ENCODE measurements at regions not wholly inside any gene's neighbourhood (a gene's known extent, or its start where the extent isn't known, plus 50 kb on each side); places are given as distances from the start of the nearest gene placed in this dataset.

DNA sequence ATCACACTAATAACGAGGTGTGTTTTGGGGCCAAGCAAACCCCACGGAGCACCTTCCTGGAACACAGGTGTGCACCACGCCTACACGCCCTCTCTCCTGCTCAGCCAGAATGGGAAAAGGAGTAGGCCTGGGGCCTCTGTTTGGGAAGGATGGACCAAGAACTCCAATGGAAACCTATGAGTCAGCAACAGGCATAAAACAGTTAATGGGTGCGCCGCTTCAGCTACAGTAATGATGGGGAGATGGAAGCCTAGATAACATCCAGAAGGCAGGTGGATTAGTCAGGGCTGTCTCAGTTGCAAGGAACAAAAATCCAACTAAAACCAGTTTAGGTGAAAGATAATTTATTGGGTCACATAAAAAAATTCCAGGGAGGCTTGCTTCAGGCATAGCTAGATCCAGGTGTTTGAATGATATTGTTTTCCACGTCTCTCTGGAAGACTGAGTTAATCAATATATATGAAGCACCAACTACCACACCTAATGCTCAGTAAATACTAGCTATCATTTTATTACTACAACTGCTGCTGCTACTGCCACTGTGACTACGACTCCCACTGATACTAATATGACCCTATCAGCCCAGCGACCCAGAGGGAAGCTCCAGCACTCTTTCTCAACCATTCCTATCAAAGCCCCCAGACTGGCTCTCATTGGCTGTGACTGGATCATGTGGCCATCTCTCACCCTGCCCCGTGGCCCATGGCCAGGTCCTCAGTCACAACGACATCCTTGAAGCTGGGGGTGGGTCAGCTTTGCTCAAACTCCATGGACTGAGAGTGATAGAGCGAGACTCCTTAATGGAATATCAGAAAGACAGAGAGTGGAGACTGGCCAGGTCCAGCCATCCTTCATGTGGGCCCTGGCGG, 155.2 kb upstream of the PTPN1 start:
- no peak for TF ChIP-seq ZFX (IDR thresholded peaks at IDR 0.05)
- TF ChIP-seq, protein P1, sequence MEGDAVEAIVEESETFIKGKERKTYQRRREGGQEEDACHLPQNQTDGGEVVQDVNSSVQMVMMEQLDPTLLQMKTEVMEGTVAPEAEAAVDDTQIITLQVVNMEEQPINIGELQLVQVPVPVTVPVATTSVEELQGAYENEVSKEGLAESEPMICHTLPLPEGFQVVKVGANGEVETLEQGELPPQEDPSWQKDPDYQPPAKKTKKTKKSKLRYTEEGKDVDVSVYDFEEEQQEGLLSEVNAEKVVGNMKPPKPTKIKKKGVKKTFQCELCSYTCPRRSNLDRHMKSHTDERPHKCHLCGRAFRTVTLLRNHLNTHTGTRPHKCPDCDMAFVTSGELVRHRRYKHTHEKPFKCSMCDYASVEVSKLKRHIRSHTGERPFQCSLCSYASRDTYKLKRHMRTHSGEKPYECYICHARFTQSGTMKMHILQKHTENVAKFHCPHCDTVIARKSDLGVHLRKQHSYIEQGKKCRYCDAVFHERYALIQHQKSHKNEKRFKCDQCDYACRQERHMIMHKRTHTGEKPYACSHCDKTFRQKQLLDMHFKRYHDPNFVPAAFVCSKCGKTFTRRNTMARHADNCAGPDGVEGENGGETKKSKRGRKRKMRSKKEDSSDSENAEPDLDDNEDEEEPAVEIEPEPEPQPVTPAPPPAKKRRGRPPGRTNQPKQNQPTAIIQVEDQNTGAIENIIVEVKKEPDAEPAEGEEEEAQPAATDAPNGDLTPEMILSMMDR (conservative IDR thresholded peaks at IDR 0.05), result no peak
- H3K27ac ChIP-seq, result no peak overlapping the region

DNA sequence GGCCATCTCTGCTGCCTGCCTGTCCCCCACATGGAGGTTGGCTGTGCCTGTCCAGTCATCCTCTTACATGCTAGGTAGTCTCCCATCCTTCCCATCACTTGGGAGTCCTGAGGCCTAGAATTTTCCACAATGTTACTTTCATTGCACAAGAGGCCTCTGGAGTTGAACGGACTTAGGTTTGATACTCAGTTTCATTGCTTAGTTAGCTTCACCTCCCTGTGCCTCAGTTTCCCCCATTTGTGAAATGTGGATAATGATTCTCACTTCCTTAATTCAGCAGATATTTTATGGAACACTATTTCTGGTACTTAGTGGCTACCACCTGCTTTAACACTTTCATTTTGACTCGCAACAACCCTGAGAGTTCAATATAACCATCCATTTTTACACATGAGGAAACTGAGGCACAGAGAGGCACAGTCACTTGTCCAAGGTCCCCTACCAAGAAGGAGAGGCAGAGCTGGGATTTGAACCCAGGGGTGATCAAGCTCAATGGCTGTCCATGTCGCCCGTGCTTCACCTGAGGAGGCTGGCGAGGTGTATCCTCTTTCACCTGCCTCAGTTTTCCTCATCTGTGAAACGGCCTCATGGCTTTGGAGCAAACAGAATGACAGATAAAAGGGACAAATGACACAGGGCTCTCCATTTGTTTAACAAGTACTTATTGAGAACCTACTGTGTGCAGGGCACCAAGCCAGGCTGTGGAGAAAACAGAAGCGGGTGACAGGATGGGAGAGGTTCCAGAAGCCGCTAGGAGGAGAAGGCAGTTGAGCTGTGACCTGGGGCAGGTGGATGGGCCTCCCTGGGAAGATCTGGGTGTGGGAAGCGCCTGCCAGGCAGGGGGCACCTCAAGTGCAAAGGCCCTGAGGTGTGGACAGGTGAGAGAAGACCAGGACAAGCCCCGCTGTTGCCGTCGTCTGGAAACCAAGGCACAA, 154.3 kb upstream of the PTPN1 start:
- H3K27ac ChIP-seq, result no peak overlapping the region
- TF ChIP-seq, protein P1 (conservative IDR thresholded peaks at IDR 0.05), result no peak
- TF ChIP-seq ZFX (IDR thresholded peaks at IDR 0.05), result no peak

DNA sequence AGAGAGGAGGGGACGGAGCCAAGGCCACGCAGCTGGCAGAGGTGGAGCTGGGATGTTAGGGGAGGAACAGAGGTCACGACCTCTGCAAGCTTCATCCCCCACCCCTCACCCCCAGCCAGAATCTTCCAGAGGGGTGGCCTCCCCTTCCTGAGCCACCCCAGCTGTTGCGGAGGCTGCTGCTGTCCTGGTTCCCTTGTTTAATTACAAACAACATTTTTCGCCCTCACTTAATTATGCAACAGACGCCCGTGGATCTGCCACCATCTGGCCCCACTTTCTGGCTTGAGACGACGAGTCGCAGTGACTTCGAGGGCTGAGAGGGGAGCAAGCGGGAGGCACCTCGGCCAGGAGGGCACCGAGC, 153.7 kb upstream of the PTPN1 start:
- no peak overlapping the region for H3K27ac ChIP-seq
- TF ChIP-seq, protein P1 (conservative IDR thresholded peaks at IDR 0.05), result no peak
- TF ChIP-seq ZFX (IDR thresholded peaks at IDR 0.05), result no peak

DNA sequence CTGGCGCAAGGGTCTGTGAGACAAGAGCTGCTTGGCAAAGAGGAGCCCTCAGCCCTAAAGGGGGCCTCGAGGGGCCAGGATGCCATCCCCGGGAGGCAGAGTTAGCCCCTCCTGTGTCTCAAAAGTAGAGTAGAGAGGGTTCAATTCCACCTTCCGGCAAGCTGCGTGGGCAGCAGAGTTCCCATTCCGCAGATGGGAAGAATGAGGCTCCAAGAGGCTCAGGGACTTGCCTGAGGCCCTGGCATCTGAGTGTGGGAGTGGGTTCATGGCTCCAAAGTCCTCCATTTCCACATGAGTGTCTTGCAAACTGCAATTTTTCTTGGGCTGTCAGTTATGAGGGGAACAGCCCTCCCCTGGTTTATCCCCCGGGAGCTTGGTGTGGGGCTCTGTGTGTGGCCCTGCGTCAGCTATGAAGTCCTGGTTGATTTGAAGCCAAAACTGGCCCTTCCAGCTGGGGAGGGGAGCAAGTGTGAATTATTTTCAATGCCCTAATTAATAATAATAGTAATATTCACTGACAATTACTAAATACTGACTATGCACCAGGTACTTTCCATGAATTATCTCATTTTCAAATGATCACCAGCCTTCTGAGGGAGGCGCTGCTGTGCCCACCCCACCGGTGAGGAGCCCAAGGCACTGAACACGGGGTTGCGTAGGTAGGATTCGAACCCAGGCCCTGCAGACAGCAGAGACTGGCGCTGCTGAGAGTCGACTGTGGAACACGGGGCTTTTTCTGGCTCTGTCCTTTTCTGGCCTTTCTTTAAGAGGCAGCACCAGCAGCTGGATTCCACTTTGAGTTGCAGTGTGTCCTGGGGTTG, 153.0 kb upstream of the PTPN1 start:
- no peak overlapping the region for H3K27ac ChIP-seq
- TF ChIP-seq, protein P1 (conservative IDR thresholded peaks at IDR 0.05), result no peak
- TF ChIP-seq ZFX (IDR thresholded peaks at IDR 0.05), result no peak

DNA sequence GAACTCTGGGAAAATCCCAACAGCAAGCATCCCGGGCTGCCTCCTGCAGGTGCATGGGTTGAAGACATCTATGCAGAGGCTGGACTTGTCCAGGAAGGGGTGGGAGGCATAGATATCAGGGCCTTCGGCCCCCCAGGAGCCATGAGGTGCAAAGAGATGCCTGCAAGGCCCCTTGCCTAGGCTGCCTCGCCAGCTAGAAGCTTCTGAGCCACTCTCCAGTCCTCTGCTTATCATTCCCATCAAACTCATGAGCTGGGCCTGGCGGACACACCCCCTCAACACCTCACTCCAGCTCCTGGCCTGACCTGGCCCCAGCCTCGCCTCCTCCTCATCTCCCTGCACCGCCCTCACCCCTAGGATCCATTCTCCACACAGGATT, 152.4 kb upstream of the PTPN1 start:
- H3K27ac ChIP-seq, result no peak overlapping the region
- TF ChIP-seq, protein P1 (conservative IDR thresholded peaks at IDR 0.05), result no peak

DNA sequence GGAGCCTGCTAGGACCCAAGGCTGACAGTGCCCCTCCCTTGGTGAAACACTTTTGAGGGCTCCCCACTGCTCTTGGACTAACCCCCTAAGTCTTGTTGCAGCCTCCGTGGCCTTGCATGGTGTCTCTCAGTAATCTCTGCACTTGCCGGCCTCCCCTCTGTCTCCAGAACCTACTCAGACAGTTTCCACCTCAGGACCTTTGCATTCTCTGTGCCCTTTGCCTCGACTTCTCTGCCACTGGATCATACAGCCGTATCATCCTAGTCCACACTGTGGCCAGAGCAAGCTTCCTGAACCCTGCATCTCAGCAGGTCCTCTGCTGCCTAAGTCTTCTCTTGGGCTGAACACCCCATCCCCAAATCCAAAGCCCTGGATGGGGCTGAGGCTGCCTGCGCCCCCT, 152.0 kb upstream of the PTPN1 start:
- H3K27ac ChIP-seq, result no peak overlapping the region
- TF ChIP-seq, protein P1 (conservative IDR thresholded peaks at IDR 0.05), result no peak
- no peak for TF ChIP-seq ZFX (IDR thresholded peaks at IDR 0.05)
